HUES6 (cell line): ENCODE measurements at regions not wholly inside any gene's neighbourhood (a gene's known extent, or its start where the extent isn't known, plus 50 kb on each side); places are given as distances from the start of the nearest gene placed in this dataset.

ENCODE experiments used
- H3K27ac ChIP-seq: 2 replicates; pipeline ENCODE4 v1.7.0; 2013; ENCODE audit warnings: low read depth, mild to moderate bottlenecking, low read length, inconsistent platforms
- H3K27me3 ChIP-seq: 2 replicates; pipeline ENCODE4 v1.6.1; 2013; ENCODE audit warnings: low read length; ENCODE audit not compliant: control insufficient read depth, insufficient read depth
- H3K36me3 ChIP-seq: 2 replicates; pipeline ENCODE4 v1.6.1; 2013; ENCODE audit warnings: low read length; ENCODE audit not compliant: control insufficient read depth, insufficient read depth
- H3K4me1 ChIP-seq: 2 replicates; pipeline ENCODE4 v1.6.1; 2013; ENCODE audit warnings: low read length; ENCODE audit not compliant: control insufficient read depth, insufficient read depth
- H3K4me3 ChIP-seq: 2 replicates; pipeline ENCODE4 v1.5.1; 2013; ENCODE audit warnings: low read depth, low read length
- H3K9ac ChIP-seq: one replicate; pipeline ENCODE4 v1.6.1; 2013; ENCODE audit warnings: mild to moderate bottlenecking, low read length
- H3K9me3 ChIP-seq: 2 replicates; pipeline ENCODE4 v1.6.1; 2013; ENCODE audit warnings: low read depth, low read length; ENCODE audit not compliant: control insufficient read depth, insufficient read depth

GRCh38 chr11:116650052-116650451 lies 122.7 kb downstream of the BUD13 start:
- H3K9ac ChIP-seq, result no peak overlapping the region
- peaks cover 10% of the 10 kb centered on the region for H3K9me3 ChIP-seq
- peaks cover 14% of the 10 kb centered on the region for H3K4me1 ChIP-seq
- H3K27me3 ChIP-seq, result no peaks in the 10 kb centered on the region
- H3K27ac ChIP-seq, result no peak overlapping the region
- H3K36me3 ChIP-seq, result no peaks in the 10 kb centered on the region
- H3K4me3 ChIP-seq, result no peak overlapping the region

- no peak overlapping the region for H3K4me3 ChIP-seq
- no peaks in the 10 kb centered on the region for H3K27me3 ChIP-seq
- H3K9me3 ChIP-seq, result peaks cover 7% of the 10 kb centered on the region
- H3K9ac ChIP-seq, result no peak overlapping the region
- H3K27ac ChIP-seq, result no peak overlapping the region
- H3K4me1 ChIP-seq, result peaks cover 14% of the 10 kb centered on the region
- H3K36me3 ChIP-seq, result no peaks in the 10 kb centered on the region
These were observed 123.5 kb downstream of the BUD13 start for GRCh38 chr11:116649268-116649667.

GRCh38 chr11:116648247-116649174 lies 124.3 kb downstream of the BUD13 start:
- H3K27me3 ChIP-seq, result no peaks in the 10 kb centered on the region
- no peak overlapping the region for H3K4me3 ChIP-seq

GRCh38 chr11:116647305-116648080 lies 125.3 kb downstream of the BUD13 start:
- H3K4me3 ChIP-seq, result no peak overlapping the region
- H3K36me3 ChIP-seq, result no peaks in the 10 kb centered on the region
- no peak overlapping the region for H3K9ac ChIP-seq
- peaks cover 14% of the 10 kb centered on the region for H3K4me1 ChIP-seq
- H3K9me3 ChIP-seq, result peaks cover 7% of the 10 kb centered on the region
- no peak overlapping the region for H3K27ac ChIP-seq
- H3K27me3 ChIP-seq, result no peaks in the 10 kb centered on the region

More at GRCh38 chr11:116648247-116649174, 124.3 kb downstream of the BUD13 start:
- Histone ChIP-seq H3K9me3 (peaks cover 7% of the 10 kb centered on the region), H3K9ac (no peak overlapping the region), H3K36me3 (no peaks in the 10 kb centered on the region), H3K4me1 (peaks cover 14% of the 10 kb centered on the region), H3K27ac (no peak overlapping the region)

GRCh38 chr11:116646191-116646590 lies 126.6 kb downstream of the BUD13 start:
- H3K27me3 ChIP-seq, result no peaks in the 10 kb centered on the region
- H3K27ac ChIP-seq, result no peak overlapping the region
- no peaks in the 10 kb centered on the region for H3K36me3 ChIP-seq
- H3K4me1 ChIP-seq, result peaks cover 6% of the 10 kb centered on the region; the same call in 1 of the 2 replicates
- H3K4me3 ChIP-seq, result no peak overlapping the region
- no peak overlapping the region for H3K9ac ChIP-seq
- H3K9me3 ChIP-seq, result peaks cover 7% of the 10 kb centered on the region

GRCh38 chr11:116644941-116645305 lies 127.9 kb downstream of the BUD13 start:
- Histone ChIP-seq H3K4me1 (no peaks in the 10 kb centered on the region), H3K4me3 (no peak overlapping the region), H3K9me3 (peaks cover 7% of the 10 kb centered on the region), H3K9ac (no peak overlapping the region), H3K27me3 (no peaks in the 10 kb centered on the region), H3K36me3 (no peaks in the 10 kb centered on the region), H3K27ac (no peak overlapping the region)

GRCh38 chr11:116644201-116644940 lies 128.4 kb downstream of the BUD13 start:
- Histone ChIP-seq H3K9me3 (peaks cover 7% of the 10 kb centered on the region), H3K9ac (no peak overlapping the region), H3K27me3 (no peaks in the 10 kb centered on the region), H3K36me3 (no peaks in the 10 kb centered on the region), H3K27ac (no peak overlapping the region), H3K4me1 (no peaks in the 10 kb centered on the region), H3K4me3 (no peak overlapping the region)

GRCh38 chr11:116643521-116643920 lies 129.3 kb downstream of the BUD13 start:
- H3K9me3 ChIP-seq, result peaks cover 7% of the 10 kb centered on the region
- H3K27ac ChIP-seq, result no peak overlapping the region
- no peaks in the 10 kb centered on the region for H3K36me3 ChIP-seq
- no peak overlapping the region for H3K4me3 ChIP-seq
- no peaks in the 10 kb centered on the region for H3K4me1 ChIP-seq
- H3K9ac ChIP-seq, result no peak overlapping the region
- no peaks in the 10 kb centered on the region for H3K27me3 ChIP-seq

- H3K9ac ChIP-seq, result no peak overlapping the region
- H3K27me3 ChIP-seq, result 0 out of 2 replicates have a peak, but pooled peaks cover 2% of the 10 kb centered on the region
- H3K27ac ChIP-seq, result no peak overlapping the region
- peaks cover 7% of the 10 kb centered on the region for H3K9me3 ChIP-seq
- no peak overlapping the region for H3K4me3 ChIP-seq
- H3K36me3 ChIP-seq, result no peaks in the 10 kb centered on the region
- H3K4me1 ChIP-seq, result no peaks in the 10 kb centered on the region
These were observed 129.9 kb downstream of the BUD13 start for GRCh38 chr11:116642902-116643301.

- Histone ChIP-seq H3K27me3 (0 out of 2 replicates have a peak, but pooled peaks cover 2% of the 10 kb centered on the region), H3K27ac (no peak overlapping the region), H3K4me3 (no peak overlapping the region), H3K9me3 (peaks cover 7% of the 10 kb centered on the region), H3K4me1 (no peaks in the 10 kb centered on the region), H3K36me3 (no peaks in the 10 kb centered on the region), H3K9ac (no peak overlapping the region)
These were observed 130.3 kb downstream of the BUD13 start for GRCh38 chr11:116642481-116642880.
